ENCODE measurements at regions not wholly inside any gene's neighbourhood (a gene's known extent, or its start where the extent isn't known, plus 50 kb on each side); places are given as distances from the start of the nearest gene placed in this dataset.

GRCh38 chr10:29035721-29036120 is 253.1 kb upstream of the LYZL1 start:
- DNase-seq: no peak

GRCh38 chr10:29037348-29038113 is 251.3 kb upstream of the LYZL1 start:
- DNase-seq: no peak

- DNase-seq: no peak
These were observed 249.8 kb upstream of the LYZL1 start for GRCh38 chr10:29039091-29039490.

GRCh38 chr10:29039677-29040189 is 249.1 kb upstream of the LYZL1 start:
- DNase-seq: no peak

- no peak for DNase-seq
These were observed 247.3 kb upstream of the LYZL1 start for GRCh38 chr10:29041616-29042015.

- DNase-seq: no peak
These were observed 240.4 kb upstream of the LYZL1 start for GRCh38 chr10:29048506-29048905.

- no peak for DNase-seq
These were observed 238.8 kb upstream of the LYZL1 start for GRCh38 chr10:29050081-29050480.

- DNase-seq: no peak
These were observed 233.8 kb upstream of the LYZL1 start for GRCh38 chr10:29055101-29055500.

- no peak for DNase-seq
These were observed 232.1 kb upstream of the LYZL1 start for GRCh38 chr10:29056729-29057128.

GRCh38 chr10:29057822-29058331 is 231.0 kb upstream of the LYZL1 start:
- DNase-seq: no peak

- DNase-seq: no peak
These were observed 224.8 kb upstream of the LYZL1 start for GRCh38 chr10:29063806-29064644.

- DNase-seq: no peak
These were observed 224.2 kb upstream of the LYZL1 start for GRCh38 chr10:29064680-29065079.

- DNase-seq: no peak
These were observed 221.7 kb upstream of the LYZL1 start for GRCh38 chr10:29067161-29067560.

- no peak for DNase-seq
These were observed 221.2 kb upstream of the LYZL1 start for GRCh38 chr10:29067628-29068027.

- no peak for DNase-seq
These were observed 220.6 kb upstream of the LYZL1 start for GRCh38 chr10:29068302-29068701.

- DNase-seq: no peak
These were observed 219.9 kb upstream of the LYZL1 start for GRCh38 chr10:29068966-29069365.

GRCh38 chr10:29069941-29070340 is 218.9 kb upstream of the LYZL1 start:
- no peak for DNase-seq

GRCh38 chr10:29078919-29079318 is 210.0 kb upstream of the LYZL1 start:
- DNase-seq: no peak

GRCh38 chr10:29081231-29081630 is 207.6 kb upstream of the LYZL1 start:
- no peak for DNase-seq

- DNase-seq: no peak
These were observed 206.8 kb upstream of the LYZL1 start for GRCh38 chr10:29081951-29082685.

GRCh38 chr10:29083096-29083495 is 205.8 kb upstream of the LYZL1 start:
- no peak for DNase-seq

GRCh38 chr10:29084681-29085307 is 204.1 kb upstream of the LYZL1 start:
- no peak for DNase-seq

GRCh38 chr10:29089091-29089490 is 199.8 kb upstream of the LYZL1 start:
- no peak for DNase-seq

All from CD4-positive, alpha-beta T cell treated with Interleukin-4 for 4 hours (primary cell).